ENCODE measurements at regions not wholly inside any gene's neighbourhood (a gene's known extent, or its start where the extent isn't known, plus 50 kb on each side); places are given as distances from the start of the nearest gene placed in this dataset.

DNA sequence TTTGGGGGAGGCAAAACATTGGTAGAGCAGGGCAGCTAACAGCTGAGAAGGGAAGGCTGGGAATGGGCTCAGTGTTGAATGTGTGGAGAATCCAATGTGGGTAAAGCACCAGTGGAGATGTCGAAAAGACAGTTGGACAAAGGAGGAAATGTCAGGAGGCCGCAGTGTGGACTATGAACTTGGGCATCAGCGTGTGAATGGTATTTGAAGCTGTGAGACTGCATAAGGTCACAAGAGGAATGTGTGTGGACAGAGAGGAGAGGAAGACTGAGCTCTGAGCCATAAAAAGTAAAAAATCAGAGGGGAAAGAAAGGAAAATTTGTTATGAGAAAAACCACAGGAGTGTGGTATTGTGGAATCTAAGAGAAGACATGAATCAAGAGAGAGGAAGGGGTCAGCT, 99.4 kb upstream of the ADAMTS16 start (continued):
- TF ChIP-seq, protein P1, sequence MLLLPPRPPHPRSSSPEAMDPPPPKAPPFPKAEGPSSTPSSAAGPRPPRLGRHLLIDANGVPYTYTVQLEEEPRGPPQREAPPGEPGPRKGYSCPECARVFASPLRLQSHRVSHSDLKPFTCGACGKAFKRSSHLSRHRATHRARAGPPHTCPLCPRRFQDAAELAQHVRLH (tag by site-specific recombination; IDR thresholded peaks at IDR 0.05) = no peak
- TF ChIP-seq ZNF560 (tag by site-specific recombination; IDR thresholded peaks at IDR 0.05; ENCODE audit: borderline replicate concordance) (no peak), ZSCAN18 (tag by site-specific recombination; IDR thresholded peaks at IDR 0.05) (no peak), HOXA7 (CRISPR knock-in tag; IDR thresholded peaks at IDR 0.05; ENCODE audit: borderline replicate concordance) (no peak), WT1 (tag by site-specific recombination; IDR thresholded peaks at IDR 0.05) (no peak), ZNF473 (tag by site-specific recombination; IDR thresholded peaks at IDR 0.05) (no peak), ZBTB7A (tag by site-specific recombination; IDR thresholded peaks at IDR 0.05; ENCODE audit: low read depth) (no peak), ZNF585B (tag by site-specific recombination; IDR thresholded peaks at IDR 0.05) (no peak), ZNF48 (tag by site-specific recombination; IDR thresholded peaks at IDR 0.05) (no peak)
- TF ChIP-seq, protein P2, sequence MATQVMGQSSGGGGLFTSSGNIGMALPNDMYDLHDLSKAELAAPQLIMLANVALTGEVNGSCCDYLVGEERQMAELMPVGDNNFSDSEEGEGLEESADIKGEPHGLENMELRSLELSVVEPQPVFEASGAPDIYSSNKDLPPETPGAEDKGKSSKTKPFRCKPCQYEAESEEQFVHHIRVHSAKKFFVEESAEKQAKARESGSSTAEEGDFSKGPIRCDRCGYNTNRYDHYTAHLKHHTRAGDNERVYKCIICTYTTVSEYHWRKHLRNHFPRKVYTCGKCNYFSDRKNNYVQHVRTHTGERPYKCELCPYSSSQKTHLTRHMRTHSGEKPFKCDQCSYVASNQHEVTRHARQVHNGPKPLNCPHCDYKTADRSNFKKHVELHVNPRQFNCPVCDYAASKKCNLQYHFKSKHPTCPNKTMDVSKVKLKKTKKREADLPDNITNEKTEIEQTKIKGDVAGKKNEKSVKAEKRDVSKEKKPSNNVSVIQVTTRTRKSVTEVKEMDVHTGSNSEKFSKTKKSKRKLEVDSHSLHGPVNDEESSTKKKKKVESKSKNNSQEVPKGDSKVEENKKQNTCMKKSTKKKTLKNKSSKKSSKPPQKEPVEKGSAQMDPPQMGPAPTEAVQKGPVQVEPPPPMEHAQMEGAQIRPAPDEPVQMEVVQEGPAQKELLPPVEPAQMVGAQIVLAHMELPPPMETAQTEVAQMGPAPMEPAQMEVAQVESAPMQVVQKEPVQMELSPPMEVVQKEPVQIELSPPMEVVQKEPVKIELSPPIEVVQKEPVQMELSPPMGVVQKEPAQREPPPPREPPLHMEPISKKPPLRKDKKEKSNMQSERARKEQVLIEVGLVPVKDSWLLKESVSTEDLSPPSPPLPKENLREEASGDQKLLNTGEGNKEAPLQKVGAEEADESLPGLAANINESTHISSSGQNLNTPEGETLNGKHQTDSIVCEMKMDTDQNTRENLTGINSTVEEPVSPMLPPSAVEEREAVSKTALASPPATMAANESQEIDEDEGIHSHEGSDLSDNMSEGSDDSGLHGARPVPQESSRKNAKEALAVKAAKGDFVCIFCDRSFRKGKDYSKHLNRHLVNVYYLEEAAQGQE (tag by site-specific recombination; IDR thresholded peaks at IDR 0.05) = no peak

DNA sequence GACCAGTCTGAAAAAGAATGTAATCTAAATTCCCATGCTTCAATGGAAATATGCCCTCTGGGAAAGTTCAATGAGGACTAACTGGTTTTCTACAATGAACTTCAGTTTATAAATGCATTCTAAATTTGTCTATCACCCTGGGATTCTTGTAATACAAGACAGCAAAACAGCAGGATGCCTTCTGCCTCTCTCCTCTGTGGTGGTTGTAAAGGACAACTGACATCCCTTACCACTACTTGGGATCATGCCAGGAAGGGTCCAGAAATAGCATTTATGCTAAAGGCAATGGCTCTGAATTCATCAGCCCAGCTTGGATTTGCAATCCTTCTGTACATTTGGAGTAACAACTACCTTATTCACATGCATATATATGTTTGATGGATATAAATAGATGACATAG, 97.3 kb upstream of the ADAMTS16 start:
- ChIA-PET POLR2A (no interaction called here), CTCF (no interaction called here)
- H3K4me3 ChIP-seq (ENCODE audit: low read depth, low read length) = no peak overlapping the region
- TF ChIP-seq SP2 (tag by site-specific recombination; IDR thresholded peaks at IDR 0.05) (no peak), PRDM4 (tag by site-specific recombination; IDR thresholded peaks at IDR 0.05) (no peak), ZNF394 (tag by site-specific recombination; IDR thresholded peaks at IDR 0.05; ENCODE audit: borderline replicate concordance) (no peak), PRDM2 (tag by site-specific recombination; IDR thresholded peaks at IDR 0.05; ENCODE audit: borderline replicate concordance) (no peak), YY2 (tag by site-specific recombination; IDR thresholded peaks at IDR 0.05) (no peak), ZBTB20 (tag by site-specific recombination; IDR thresholded peaks at IDR 0.05) (no peak), ZFP41 (tag by site-specific recombination; IDR thresholded peaks at IDR 0.05; ENCODE audit: borderline replicate concordance) (no peak), EGR2 (tag by site-specific recombination; IDR thresholded peaks at IDR 0.05; ENCODE audit: low read depth) (no peak), GLI2 (tag by site-specific recombination; IDR thresholded peaks at IDR 0.05; ENCODE audit: borderline replicate concordance, low read depth) (no peak), ZNF624 (tag by site-specific recombination; IDR thresholded peaks at IDR 0.05) (no peak), ZNF223 (tag by site-specific recombination; IDR thresholded peaks at IDR 0.05) (no peak), ZNF341 (tag by site-specific recombination; IDR thresholded peaks at IDR 0.05; ENCODE audit: low read depth) (no peak), ZNF704 (tag by site-specific recombination; IDR thresholded peaks at IDR 0.05) (no peak)

More for the DNA sequence above, 97.3 kb upstream of the ADAMTS16 start:
- Histone ChIP-seq H3K4me1 (ENCODE audit: control insufficient read depth, insufficient read depth, low read length) (no peaks in the 10 kb centered on the region), H3K27ac (ENCODE audit: extremely low read depth, low read depth, low read length) (no peak overlapping the region), H3K36me3 (ENCODE audit: control insufficient read depth in 2 of 2, insufficient read depth in 1 of 2, low read length in 2 of 2) (no peaks in the 10 kb centered on the region), H3K9me3 (ENCODE audit: control insufficient read depth, insufficient read depth, low read depth, low read length) (no peaks in the 10 kb centered on the region)
